HTR-8/SVneo (cell line): ENCODE measurements at regions not wholly inside any gene's neighbourhood (a gene's known extent, or its start where the extent isn't known, plus 50 kb on each side); places are given as distances from the start of the nearest gene placed in this dataset.
"Not testable (repeated sequence)": the region's sequence is repeated elsewhere in the genome, so short reads cannot be mapped to it uniquely, and the experiment has no call there.

ENCODE experiments used
- DNase-seq: peaks from one replicate; pipeline ENCODE4 v3.0.0; 2011; ENCODE audit warnings: low spot score, mixed read lengths; ENCODE audit not compliant: insufficient read length
- FAIRE-seq: peaks from 2 replicates; lab custom pipeline; 2011; peaks lifted over from hg19 to GRCh38; lab: Jason Lieb, UNC

- DNase-seq (no peak), FAIRE-seq (no peak)
Observed at GRCh38 chr12:126248871-126249403, 1183.7 kb downstream of the AACS start.

GRCh38 chr12:126258190-126258589, 1193.0 kb downstream of the AACS start:
- no peak for FAIRE-seq
- no peak for DNase-seq

- DNase-seq (no peak), FAIRE-seq (no peak)
Observed at GRCh38 chr12:126262829-126263228, 1197.6 kb downstream of the AACS start.

- FAIRE-seq (no peak), DNase-seq (no peak)
Observed at GRCh38 chr12:126268222-126268621, 1203.0 kb downstream of the AACS start.

GRCh38 chr12:126271159-126271558, 1205.9 kb downstream of the AACS start:
- FAIRE-seq (no peak), DNase-seq (no peak)

- FAIRE-seq (no peak), DNase-seq (no peak)
Observed at GRCh38 chr12:126282691-126283090, 1217.5 kb downstream of the AACS start.

- FAIRE-seq (no peak), DNase-seq (no peak)
Observed at GRCh38 chr12:126286203-126286602, 1221.0 kb downstream of the AACS start.

GRCh38 chr12:126290456-126290855, 1225.2 kb downstream of the AACS start:
- DNase-seq: no peak
- no peak for FAIRE-seq

GRCh38 chr12:126291987-126292386, 1226.8 kb downstream of the AACS start:
- not testable (repeated sequence) for DNase-seq, FAIRE-seq

GRCh38 chr12:126295652-126296051, 1230.4 kb downstream of the AACS start:
- DNase-seq (no peak), FAIRE-seq (no peak)

- DNase-seq (no peak), FAIRE-seq (no peak)
Observed at GRCh38 chr12:126309278-126309677, 1244.0 kb downstream of the AACS start.

GRCh38 chr12:126312457-126312856, 1247.2 kb downstream of the AACS start:
- no peak for DNase-seq
- no peak for FAIRE-seq

- FAIRE-seq: no peak
- DNase-seq: no peak
Observed at GRCh38 chr12:126316411-126316810, 1251.2 kb downstream of the AACS start.

GRCh38 chr12:126337556-126338441, 1272.6 kb downstream of the AACS start:
- FAIRE-seq: no peak
- no peak for DNase-seq

GRCh38 chr12:126342866-126343265, 1277.6 kb downstream of the AACS start:
- DNase-seq (no peak), FAIRE-seq (no peak)

GRCh38 chr12:126343321-126343720, 1278.1 kb downstream of the AACS start:
- FAIRE-seq (no peak), DNase-seq (no peak)

GRCh38 chr12:126346087-126346486, 1280.9 kb downstream of the AACS start:
- FAIRE-seq: no peak
- DNase-seq: no peak

GRCh38 chr12:126347421-126347820, 1282.2 kb downstream of the AACS start:
- DNase-seq (no peak), FAIRE-seq (no peak)

GRCh38 chr12:126349383-126349782, 1284.1 kb downstream of the AACS start:
- no peak for FAIRE-seq
- no peak for DNase-seq

GRCh38 chr12:126353604-126354003, 1288.4 kb downstream of the AACS start:
- FAIRE-seq (no peak), DNase-seq (no peak)

- no peak for FAIRE-seq
- no peak for DNase-seq
Observed at GRCh38 chr12:126354633-126355032, 1289.4 kb downstream of the AACS start.

GRCh38 chr12:126355346-126355745, 1290.1 kb downstream of the AACS start:
- DNase-seq: no peak
- FAIRE-seq: no peak
